HepG2 (cell line): ENCODE measurements at regions not wholly inside any gene's neighbourhood (a gene's known extent, or its start where the extent isn't known, plus 50 kb on each side); places are given as distances from the start of the nearest gene placed in this dataset.
"Not testable (repeated sequence)": the region's sequence is repeated elsewhere in the genome, so short reads cannot be mapped to it uniquely, and the experiment has no call there.

Experiments used
- ATAC-seq: fragments of 200-7000 bp; cut with Tn5 transposase; 3 replicates; pipeline ENCODE4 v1.9.1; 2020; ENCODE audit warnings: mild to moderate bottlenecking, moderate library complexity
- BruUV-seq: library from RNA; stranded (reverse); fragments of 400-500 nt; replicated peaks from 2 replicates; lab custom pipeline; 2021; lab: Mats Ljungman, UMichigan
- CTCF ChIA-PET: fragments of 300-600 bp; formaldehyde crosslinking; extraction: SDS; loops from one replicate; lab custom pipeline; 2021; ENCODE audit warnings: low total read pairs, inconsistent platforms, low intra/inter-chr PET ratio; lab: Yijun Ruan, JAX
- POLR2A ChIA-PET: fragments of 350-600 bp; sonication (Branson Sonifier 250); formaldehyde crosslinking; loops from one replicate; lab custom pipeline; 2020; ENCODE audit warnings: antibody characterized with exemption, inconsistent platforms; lab: Yijun Ruan, JAX
- DNase-seq: peaks from one replicate; pipeline ENCODE4 v3.0.0-alpha.2; 2015; ENCODE audit warnings: low spot score
- FAIRE-seq: peaks from 3 replicates; lab custom pipeline; 2011; peaks lifted over from hg19 to GRCh38; lab: Jason Lieb, UNC
- H2AFZ ChIP-seq: one replicate; pipeline ENCODE4 v1.6.1; 2011; ENCODE audit warnings: low read length, inconsistent platforms
- H3K27ac ChIP-seq: fragments of 300-600 bp; 3 replicates; pipeline ENCODE4 v1.8.0; 2011; ENCODE audit warnings: mixed run types, mild to moderate bottlenecking, mixed read lengths, low read length, inconsistent platforms; ENCODE audit not compliant: insufficient read depth; ENCODE audit errors: extremely low read length
- H3K27me3 ChIP-seq, 2 experiments: fragments of 200-600 bp in 1 of 2; 2 replicates in 1 of 2; 3 replicates in 1 of 2; pipeline versions ENCODE4 v1.6.0 to v1.8.0; 2011; ENCODE audit warnings: low read length in 2 of 2, mild to moderate bottlenecking in 2 of 2, moderate library complexity in 2 of 2, inconsistent platforms in 1 of 2; ENCODE audit not compliant: insufficient read depth in 2 of 2, control insufficient read depth in 1 of 2
- H3K36me3 ChIP-seq, 2 experiments: fragments of 200-600 bp in 1 of 2; replicated peaks in 1 of 2; 2 replicates in 1 of 2; 3 replicates in 1 of 2; pipeline versions ENCODE4 v1.5.1 to v1.8.0; 2011; ENCODE audit warnings: low read length in 2 of 2, inconsistent platforms in 1 of 2; ENCODE audit not compliant: insufficient read depth in 2 of 2, control insufficient read depth in 1 of 2
- H3K4me1 ChIP-seq: 2 replicates; pipeline ENCODE4 v1.5.1; 2012; ENCODE audit warnings: low read length, inconsistent platforms; ENCODE audit not compliant: insufficient read depth
- H3K4me2 ChIP-seq: 2 replicates; pipeline ENCODE4 v1.6.0; 2011; ENCODE audit warnings: low read depth, low read length, inconsistent platforms
- H3K4me3 ChIP-seq, 3 experiments: fragments of 200-600 bp in 1 of 3; sonication (generic), shearing (Covaris generic) in 1 of 3; replicated peaks in 1 of 3; 2 replicates each; pipeline ENCODE4 v1.5.1; 2011 to 2016; ENCODE audit warnings: low read length in 3 of 3, inconsistent platforms in 2 of 3, low read depth in 2 of 3, mild to moderate bottlenecking in 2 of 3, control low read depth in 1 of 3, mixed read lengths in 1 of 3; ENCODE audit not compliant: insufficient read depth in 1 of 3
- H3K79me2 ChIP-seq: one replicate; pipeline ENCODE4 v1.6.1; 2011; ENCODE audit warnings: low read length, inconsistent platforms; ENCODE audit not compliant: insufficient read depth
- H3K9ac ChIP-seq: 2 replicates; pipeline ENCODE4 v1.6.0; 2011; ENCODE audit warnings: mild to moderate bottlenecking, low read depth, low read length, inconsistent platforms; ENCODE audit not compliant: insufficient read depth
- H3K9me3 ChIP-seq: 2 replicates; pipeline ENCODE4 v1.5.1; 2012; ENCODE audit warnings: mild to moderate bottlenecking, low read length
- H4K20me1 ChIP-seq: 2 replicates; pipeline ENCODE4 v1.6.0; 2011; ENCODE audit warnings: inconsistent platforms, mild to moderate bottlenecking, low read length, moderate library complexity; ENCODE audit not compliant: insufficient read depth
- AGO1 ChIP-seq: fragments of 200-400 bp; formaldehyde crosslinking; IDR thresholded peaks from 2 replicates; pipeline ENCODE4 v1.6.1; 2017; ENCODE audit warnings: mild to moderate bottlenecking, low read depth, low read length, moderate library complexity; ENCODE audit not compliant: poor library complexity, severe bottlenecking
- E2F1 ChIP-seq: sonication (generic); formaldehyde crosslinking; IDR thresholded peaks from 2 replicates; pipeline ENCODE4 v1.5.0; 2020; ENCODE audit warnings: missing genetic modification reagents
- ELF3 ChIP-seq: IDR thresholded peaks from 2 replicates; pipeline ENCODE4 v1.6.1; 2016; ENCODE audit warnings: missing genetic modification reagents, missing compliant biosample characterization
- KMT2B ChIP-seq: IDR thresholded peaks from 2 replicates; pipeline ENCODE4 v1.6.1; 2016; ENCODE audit warnings: missing genetic modification reagents, missing compliant biosample characterization
- MEIS1 ChIP-seq: sonication (generic); formaldehyde crosslinking; IDR thresholded peaks from 2 replicates; pipeline ENCODE4 v1.9.0; 2021; ENCODE audit warnings: mild to moderate bottlenecking, missing genetic modification reagents, moderate library complexity, borderline replicate concordance
- MLLT10 ChIP-seq: sonication (generic); formaldehyde crosslinking; IDR thresholded peaks from 2 replicates; pipeline ENCODE4 v1.4.0; 2020; ENCODE audit warnings: missing genetic modification reagents
- PAF1 ChIP-seq: IDR thresholded peaks from 2 replicates; pipeline ENCODE4 v1.6.1; 2016; ENCODE audit warnings: missing genetic modification reagents, missing compliant biosample characterization
- PHB2 ChIP-seq: fragments of 450-650 bp; IDR thresholded peaks from 2 replicates; pipeline ENCODE4 v1.6.1; 2018; ENCODE audit not compliant: partially characterized antibody
- RBFOX2 ChIP-seq: fragments of 200-400 bp; formaldehyde crosslinking; IDR thresholded peaks from 2 replicates; pipeline ENCODE4 v1.6.1; 2017; ENCODE audit warnings: low read depth, mild to moderate bottlenecking, low read length
- SAFB2 ChIP-seq: sonication (generic); formaldehyde crosslinking; IDR thresholded peaks from 2 replicates; pipeline ENCODE4 v1.5.1; 2020; ENCODE audit warnings: missing genetic modification reagents, low read depth, mild to moderate bottlenecking, borderline replicate concordance
- SATB2 ChIP-seq: sonication (generic); formaldehyde crosslinking; IDR thresholded peaks from 2 replicates; pipeline ENCODE4 v1.5.0; 2020; ENCODE audit warnings: missing genetic modification reagents
- WIZ ChIP-seq: sonication (generic); formaldehyde crosslinking; IDR thresholded peaks from 2 replicates; pipeline ENCODE4 v1.5.1; 2020; ENCODE audit warnings: mild to moderate bottlenecking, missing genetic modification reagents
- ZFYVE20 ChIP-seq: sonication (generic); formaldehyde crosslinking; IDR thresholded peaks from 2 replicates; pipeline ENCODE4 v1.8.0; 2023; ENCODE audit warnings: low read depth, mild to moderate bottlenecking, moderate library complexity, missing genetic modification reagents, borderline replicate concordance
- ZNF616 ChIP-seq: sonication (generic); formaldehyde crosslinking; IDR thresholded peaks from 2 replicates; pipeline ENCODE4 v1.5.0; 2020; ENCODE audit warnings: low read depth, mild to moderate bottlenecking, missing genetic modification reagents
- WGBS: methylation state at CpG from one replicate; pipeline ENCODE4 v1.1.6; 2017; ENCODE audit warnings: low lambda C conversion rate; 5-methylcytosine and 5-hydroxymethylcytosine counted together
- in situ Hi-C: cut with HindIII; loops from 2 replicates; pipeline ENCODE4 v1.10.0; 2017; ENCODE audit warnings: low pct_unique_long_range_greater_than_20kb; ENCODE audit not compliant: extremely low pct_ligation_motif_present
- intact Hi-C: fragments of 100-400 bp; cut with micrococcal nuclease; formaldehyde crosslinking; loops from one replicate; pipeline ENCODE4 v1.10.0; 2022; ENCODE audit not compliant: unreplicated experiment

- no peak for TF ChIP-seq AGO1
- TF ChIP-seq E2F1 (CRISPR knock-in tag), result no peak
- no peak for TF ChIP-seq MLLT10 (CRISPR knock-in tag)
These were observed 82.0 kb downstream of the OLFM4 start (continued) for GRCh38 chr13:53110614-53111013.

GRCh38 chr13:53112522-53112921 lies 83.9 kb downstream of the OLFM4 start:
- Histone ChIP-seq H3K4me2 (no peak overlapping the region), H3K79me2 (no peaks in the 10 kb centered on the region), H3K27me3 (no peaks in the 10 kb centered on the region), H3K4me1 (no peaks in the 10 kb centered on the region), H3K27ac (no peak overlapping the region), H3K4me3 (no peak overlapping the region), H3K9ac (no peak overlapping the region), H3K9me3 (peaks cover 6% of the 10 kb centered on the region; the same call in 1 of the 2 replicates), H2AFZ (no peak overlapping the region), H4K20me1 (no peaks in the 10 kb centered on the region), H3K36me3 (no peaks in the 10 kb centered on the region)
- FAIRE-seq (no peak), ATAC-seq (no peak), DNase-seq (no peak)
- intact Hi-C loops (no loop called here), in situ Hi-C loops (no loop called here)
- TF ChIP-seq WIZ (CRISPR knock-in tag) (no peak), ZNF616 (CRISPR knock-in tag) (no peak), MEIS1 (no peak), SAFB2 (CRISPR knock-in tag) (no peak), ZFYVE20 (CRISPR knock-in tag) (no peak), PHB2 (no peak), KMT2B (CRISPR knock-in tag) (no peak), ELF3 (CRISPR knock-in tag) (no peak), RBFOX2 (no peak), PAF1 (CRISPR knock-in tag) (no peak), SATB2 (CRISPR knock-in tag) (no peak)
- CTCF ChIA-PET, result no interaction called here
- POLR2A ChIA-PET, result no interaction called here
- no TSS peak for BruUV-seq
- 25% methylated on average over 2 of the region's 2 CpGs for WGBS

GRCh38 chr13:53117048-53117447 lies 88.4 kb downstream of the OLFM4 start:
- in situ Hi-C loops, H3K4me3 ChIP-seq: not testable (repeated sequence)

More at GRCh38 chr13:53117048-53117447, 88.4 kb downstream of the OLFM4 start:
- H4K20me1 ChIP-seq, H2AFZ ChIP-seq, DNase-seq, H3K4me1 ChIP-seq, H3K36me3 ChIP-seq, POLR2A ChIA-PET, FAIRE-seq, H3K27ac ChIP-seq, intact Hi-C loops, CTCF ChIA-PET, H3K27me3 ChIP-seq, H3K4me2 ChIP-seq, ATAC-seq, H3K9ac ChIP-seq, BruUV-seq, H3K79me2 ChIP-seq: not testable (repeated sequence)
- H3K9me3 ChIP-seq, result peaks cover 11% of the 10 kb centered on the region; the same call in 1 of the 2 replicates
- WGBS, result 0% methylated on average over 1 of the region's 1 CpG
